Stimulated activated naive B cell treated with anti-CD40 and anti-IgM and Interleukin-4, amounts not matched to agents 10 μg/mL and 1 μg/mL and 100 μg/mL, for 72 hours (primary cell): ENCODE measurements at regions not wholly inside any gene's neighbourhood (a gene's known extent, or its start where the extent isn't known, plus 50 kb on each side); places are given as distances from the start of the nearest gene placed in this dataset.
"Not testable (repeated sequence)": the region's sequence is repeated elsewhere in the genome, so short reads cannot be mapped to it uniquely, and the experiment has no call there.

Experiments used
- ATAC-seq, 2 donors: fragments of 150-1000 bp; cut with Tn5 transposase; replicated peaks; 2 replicates each; pipeline ENCODE4 v1.10.0; 2021; ENCODE audit warnings: moderate library complexity in 1 of 2
- DNase-seq: peaks from one replicate; pipeline ENCODE4 v3.0.0; 2021
- H3K27ac Mint-ChIP-seq: one replicate; pipeline ENCODE4 v1.8.0; 2022; ENCODE audit warnings: mild to moderate bottlenecking, mixed read lengths
- H3K27me3 Mint-ChIP-seq, 2 donors: one replicate each; pipeline ENCODE4 v1.8.0; 2022; ENCODE audit warnings: mixed read lengths in 2 of 2
- H3K36me3 Mint-ChIP-seq, 2 donors: one replicate each; pipeline ENCODE4 v1.8.0; 2022; ENCODE audit warnings: mixed read lengths in 2 of 2, mild to moderate bottlenecking in 1 of 2
- H3K4me1 Mint-ChIP-seq, 2 donors: one replicate each; pipeline ENCODE4 v1.8.0; 2022; ENCODE audit warnings: mixed read lengths in 2 of 2, mild to moderate bottlenecking in 1 of 2
- H3K4me3 Mint-ChIP-seq, 2 donors: one replicate each; pipeline ENCODE4 v1.8.0; 2022; ENCODE audit warnings: mild to moderate bottlenecking in 2 of 2, mixed read lengths in 2 of 2, moderate library complexity in 1 of 2
- H3K9me3 Mint-ChIP-seq, 2 donors: one replicate each; pipeline ENCODE4 v1.8.0; 2022; ENCODE audit warnings: mixed read lengths in 2 of 2, mild to moderate bottlenecking in 1 of 2

DNA sequence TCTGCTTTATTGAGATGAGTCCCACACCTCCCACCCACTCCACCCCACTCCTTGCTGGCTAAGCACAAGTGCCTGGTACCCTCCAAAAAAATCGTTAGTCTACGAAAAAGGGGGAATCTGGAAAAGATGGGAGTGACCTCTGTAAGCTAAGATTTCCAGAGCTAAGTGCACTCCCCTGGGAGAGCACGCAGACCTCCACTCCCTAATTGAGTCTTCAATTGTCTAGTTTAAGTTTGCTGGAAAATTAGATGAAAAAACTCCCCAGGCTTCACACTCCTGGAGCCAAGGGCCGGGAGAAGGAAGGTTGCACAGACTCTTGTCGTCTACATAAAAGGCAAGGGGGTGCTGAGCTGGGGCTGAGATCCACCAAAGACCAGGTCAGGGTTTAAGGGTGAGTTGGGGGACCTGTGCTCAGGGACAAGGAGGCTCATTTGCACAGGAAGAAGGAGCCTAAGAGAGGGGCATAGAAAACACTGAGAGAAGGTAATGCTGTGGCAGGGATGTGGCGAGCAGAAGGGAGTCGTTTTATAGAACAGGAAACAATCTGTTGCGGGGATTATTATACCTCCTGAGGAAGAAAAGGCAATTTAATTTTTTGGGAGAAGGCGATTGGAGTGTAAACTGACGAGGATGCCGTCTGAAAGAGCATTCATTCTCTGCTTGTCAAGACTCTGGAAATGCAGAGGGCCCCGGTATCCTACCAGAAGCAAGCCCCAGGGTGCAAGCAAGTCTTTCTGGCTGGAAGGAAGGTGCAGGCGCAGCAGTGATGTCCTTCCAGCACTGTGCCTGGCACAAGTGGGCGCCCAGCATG lies 126.5 kb upstream of the DLG1 start:
- DNase-seq (no peak), ATAC-seq (no peak)
- Mint-ChIP-seq H3K4me1 (peaks cover 7 to 14% of the 10 kb centered on the region in 2 donors), H3K4me3 (no peak overlapping the region), H3K27ac (no peak overlapping the region), H3K9me3 (no peaks in the 10 kb centered on the region), H3K27me3 (peaks cover 16 to 53% of the 10 kb centered on the region in 2 donors), H3K36me3 (no peaks in the 10 kb centered on the region)

DNA sequence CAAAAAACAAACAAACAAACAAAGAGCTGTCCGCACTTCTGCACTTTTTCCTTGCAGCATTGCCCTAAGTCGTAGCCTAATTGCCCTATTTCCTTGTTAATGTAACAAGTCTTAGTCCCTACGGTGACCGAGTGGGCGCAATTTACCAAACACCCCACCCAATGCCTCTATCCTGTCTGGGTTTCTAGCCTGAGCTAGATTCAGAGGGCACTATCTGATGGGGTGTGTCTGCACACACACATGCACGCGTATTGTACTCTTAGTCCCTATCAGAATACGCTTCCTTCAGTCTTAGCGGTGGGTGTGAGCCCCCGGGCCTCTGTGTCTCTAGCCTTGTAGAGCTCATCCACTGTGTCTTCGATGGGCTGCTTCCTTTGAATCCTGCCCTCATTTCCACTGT lies 125.9 kb upstream of the DLG1 start:
- Mint-ChIP-seq H3K4me1 (peaks cover 7 to 14% of the 10 kb centered on the region in 2 donors), H3K9me3 (no peaks in the 10 kb centered on the region), H3K4me3 (no peak overlapping the region), H3K27me3 (peaks cover 16 to 48% of the 10 kb centered on the region in 2 donors), H3K27ac (no peak overlapping the region), H3K36me3 (no peaks in the 10 kb centered on the region)
- DNase-seq (no peak), ATAC-seq (no peak)

DNA sequence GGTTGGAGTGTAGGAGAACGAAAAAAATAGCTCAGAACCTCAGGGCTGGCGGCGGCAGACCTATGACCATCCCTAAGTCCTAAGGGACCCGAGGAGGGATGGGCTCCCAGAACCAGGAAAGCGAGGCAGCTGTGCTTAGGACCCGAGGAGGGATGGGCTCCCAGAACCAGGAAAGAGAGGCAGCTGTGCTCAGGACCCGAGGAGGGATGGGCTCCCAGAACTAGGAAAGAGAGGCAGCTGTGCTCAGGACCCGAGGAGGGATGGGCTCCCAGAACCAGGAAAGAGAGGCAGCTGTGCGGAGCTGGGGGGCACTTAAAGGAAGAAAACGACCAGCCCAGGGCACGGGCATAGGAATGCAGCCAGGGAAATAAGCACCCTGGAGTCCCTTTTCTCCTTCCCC lies 125.0 kb upstream of the DLG1 start:
- Mint-ChIP-seq H3K36me3 (no peaks in the 10 kb centered on the region), H3K9me3 (no peaks in the 10 kb centered on the region), H3K27ac (no peak overlapping the region), H3K4me3 (no peak overlapping the region), H3K27me3 (peaks cover 14 to 39% of the 10 kb centered on the region in 2 donors), H3K4me1 (peaks cover 5 to 6% of the 10 kb centered on the region in 2 donors)
- DNase-seq: no peak
- no peak for ATAC-seq

GRCh38 chr3:197422506-197422905 lies 124.1 kb upstream of the DLG1 start:
- no peak overlapping the region for H3K27ac Mint-ChIP-seq

GRCh38 chr3:197421021-197421420 lies 122.6 kb upstream of the DLG1 start:
- no peak overlapping the region for H3K4me3 Mint-ChIP-seq
- ATAC-seq (no peak), DNase-seq (no peak)
- H3K27ac Mint-ChIP-seq: no peak overlapping the region
- H3K9me3 Mint-ChIP-seq: no peaks in the 10 kb centered on the region
- no peaks in the 10 kb centered on the region for H3K4me1 Mint-ChIP-seq
- H3K36me3 Mint-ChIP-seq: no peaks in the 10 kb centered on the region
- H3K27me3 Mint-ChIP-seq: peaks cover 23 to 24% of the 10 kb centered on the region in 2 donors

More at GRCh38 chr3:197422506-197422905, 124.1 kb upstream of the DLG1 start:
- ATAC-seq (no peak), DNase-seq (no peak)
- no peaks in the 10 kb centered on the region for H3K9me3 Mint-ChIP-seq
- H3K36me3 Mint-ChIP-seq: no peaks in the 10 kb centered on the region
- H3K27me3 Mint-ChIP-seq: peaks cover 16 to 33% of the 10 kb centered on the region in 2 donors
- no peak overlapping the region for H3K4me3 Mint-ChIP-seq
- H3K4me1 Mint-ChIP-seq: no peaks in the 10 kb centered on the region

GRCh38 chr3:197420566-197420965 lies 122.2 kb upstream of the DLG1 start:
- no peak overlapping the region for H3K4me3 Mint-ChIP-seq
- no peaks in the 10 kb centered on the region for H3K36me3 Mint-ChIP-seq
- H3K4me1 Mint-ChIP-seq: no peaks in the 10 kb centered on the region
- peaks cover 19 to 24% of the 10 kb centered on the region in 2 donors for H3K27me3 Mint-ChIP-seq
- H3K9me3 Mint-ChIP-seq: no peaks in the 10 kb centered on the region
- ATAC-seq (no peak), DNase-seq (no peak)
- H3K27ac Mint-ChIP-seq: no peak overlapping the region

DNA sequence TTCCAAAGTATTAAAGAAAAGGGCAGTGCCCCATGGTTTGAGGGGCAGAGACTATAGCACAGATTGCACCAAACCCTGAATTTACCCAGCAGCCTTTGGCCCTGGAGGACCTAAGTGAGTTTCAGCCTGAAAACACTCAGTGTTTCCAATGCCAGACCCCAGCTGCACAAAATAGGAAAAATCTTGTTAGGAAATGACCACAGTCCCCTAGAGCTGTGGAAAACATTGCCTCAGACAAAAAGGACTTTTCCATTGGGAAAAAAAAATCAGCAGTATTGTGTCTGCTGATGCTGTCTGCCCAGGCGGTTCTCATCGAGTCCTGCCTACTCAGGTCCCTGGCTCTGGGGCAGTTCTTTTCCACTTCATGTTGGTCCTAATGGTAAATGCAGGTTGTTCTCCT lies 121.7 kb upstream of the DLG1 start:
- no peak overlapping the region for H3K4me3 Mint-ChIP-seq
- DNase-seq (no peak), ATAC-seq (no peak)
- H3K27ac Mint-ChIP-seq: no peak overlapping the region
- no peaks in the 10 kb centered on the region for H3K36me3 Mint-ChIP-seq
- H3K9me3 Mint-ChIP-seq: no peaks in the 10 kb centered on the region
- no peaks in the 10 kb centered on the region for H3K4me1 Mint-ChIP-seq
- H3K27me3 Mint-ChIP-seq: peaks cover 15 to 24% of the 10 kb centered on the region in 2 donors

DNA sequence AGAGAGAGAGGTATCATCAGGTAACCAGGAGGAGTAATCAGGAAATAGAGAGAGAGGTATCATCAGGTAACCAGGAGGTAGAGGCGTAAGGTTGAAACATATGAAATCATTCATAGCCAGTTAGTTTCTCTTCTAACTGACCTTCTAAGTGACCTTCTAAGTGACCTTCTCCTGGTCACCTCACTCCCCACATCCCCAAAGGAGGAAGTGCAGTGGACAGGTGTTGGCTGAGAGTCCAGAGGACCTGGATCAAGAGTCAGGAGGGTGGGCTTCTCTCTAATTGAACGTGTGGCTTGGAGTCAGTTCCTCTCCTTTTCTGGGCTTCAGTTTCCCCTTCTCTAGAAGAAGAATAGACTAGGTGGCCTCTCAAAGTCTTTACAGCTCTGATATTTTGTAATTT lies 121.3 kb upstream of the DLG1 start:
- Mint-ChIP-seq H3K36me3 (no peaks in the 10 kb centered on the region), H3K9me3 (no peaks in the 10 kb centered on the region), H3K4me3 (no peak overlapping the region), H3K27me3 (peaks cover 10 to 24% of the 10 kb centered on the region in 2 donors), H3K4me1 (no peaks in the 10 kb centered on the region), H3K27ac (no peak overlapping the region)
- no peak for ATAC-seq
- no peak for DNase-seq

GRCh38 chr3:197417911-197418618 lies 119.7 kb upstream of the DLG1 start:
- H3K27ac Mint-ChIP-seq: no peak overlapping the region
- no peaks in the 10 kb centered on the region for H3K36me3 Mint-ChIP-seq
- no peak overlapping the region for H3K4me3 Mint-ChIP-seq
- H3K27me3 Mint-ChIP-seq: peaks cover 2 to 14% of the 10 kb centered on the region in 2 donors
- H3K4me1 Mint-ChIP-seq: no peaks in the 10 kb centered on the region
- DNase-seq: no peak
- H3K9me3 Mint-ChIP-seq: no peaks in the 10 kb centered on the region
- no peak for ATAC-seq

DNA sequence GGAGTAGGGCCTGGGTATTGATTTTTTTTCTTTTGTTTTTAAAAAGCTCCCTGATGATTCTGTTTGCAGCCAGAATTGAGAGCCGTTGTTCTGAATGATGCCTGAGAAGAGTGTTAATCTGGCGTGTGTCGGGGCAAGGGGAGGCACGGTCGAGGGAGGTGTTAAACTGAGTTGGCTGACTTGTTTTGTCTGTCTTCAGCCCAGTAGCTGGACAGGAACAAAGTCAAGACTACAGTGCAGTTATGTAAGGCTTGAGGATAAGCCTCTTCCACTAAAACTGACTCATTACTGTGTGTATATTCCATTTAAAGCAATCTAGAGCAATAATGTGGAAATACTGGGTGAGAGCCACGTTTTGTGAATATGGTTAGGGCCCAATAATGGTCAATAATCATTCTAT lies 119.0 kb upstream of the DLG1 start:
- no peak for DNase-seq
- no peak overlapping the region for H3K4me3 Mint-ChIP-seq
- no peaks in the 10 kb centered on the region for H3K36me3 Mint-ChIP-seq
- no peaks in the 10 kb centered on the region for H3K9me3 Mint-ChIP-seq
- H3K27me3 Mint-ChIP-seq: peaks cover 8 to 14% of the 10 kb centered on the region in 2 donors
- ATAC-seq: no peak
- H3K27ac Mint-ChIP-seq: no peak overlapping the region
- H3K4me1 Mint-ChIP-seq: no peaks in the 10 kb centered on the region

GRCh38 chr3:197411899-197412298 lies 113.5 kb upstream of the DLG1 start:
- H3K4me3 Mint-ChIP-seq, H3K27ac Mint-ChIP-seq, H3K4me1 Mint-ChIP-seq, DNase-seq, ATAC-seq, H3K9me3 Mint-ChIP-seq, H3K36me3 Mint-ChIP-seq: not testable (repeated sequence)
- peaks cover 25 to 26% of the 10 kb centered on the region in 2 donors for H3K27me3 Mint-ChIP-seq

DNA sequence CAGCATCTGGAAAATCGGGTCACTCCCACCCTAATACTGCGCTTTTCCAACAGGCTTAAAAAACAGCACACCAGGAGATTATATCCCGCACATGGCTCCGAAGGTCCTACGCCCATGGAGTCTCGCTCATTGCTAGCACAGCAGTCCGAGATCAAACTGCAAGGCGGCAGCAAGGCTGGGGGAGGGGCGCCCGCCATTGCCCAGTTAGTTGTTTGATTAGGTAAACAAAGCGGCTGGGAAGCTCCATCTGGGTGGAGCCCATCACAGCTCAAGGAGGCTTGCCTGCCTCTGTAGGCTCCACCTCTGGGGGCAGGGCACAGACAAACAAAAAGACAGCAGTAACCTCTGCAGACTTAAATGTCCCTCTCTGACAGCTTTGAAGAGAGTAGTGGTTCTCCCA lies 111.8 kb upstream of the DLG1 start:
- not testable (repeated sequence) for H3K36me3 Mint-ChIP-seq, H3K9me3 Mint-ChIP-seq, ATAC-seq, DNase-seq, H3K4me3 Mint-ChIP-seq, H3K4me1 Mint-ChIP-seq, H3K27ac Mint-ChIP-seq
- H3K27me3 Mint-ChIP-seq: peaks cover 22 to 26% of the 10 kb centered on the region in 2 donors

GRCh38 chr3:197408177-197408957 lies 110.0 kb upstream of the DLG1 start:
- ATAC-seq (no peak), DNase-seq (no peak)
- H3K9me3 Mint-ChIP-seq: peaks cover 0 to 3% of the 10 kb centered on the region in 2 donors
- peaks cover 26 to 27% of the 10 kb centered on the region in 2 donors for H3K27me3 Mint-ChIP-seq
- no peak overlapping the region for H3K4me3 Mint-ChIP-seq
- no peaks in the 10 kb centered on the region for H3K4me1 Mint-ChIP-seq
- no peaks in the 10 kb centered on the region for H3K36me3 Mint-ChIP-seq
- no peak overlapping the region for H3K27ac Mint-ChIP-seq

GRCh38 chr3:197407526-197407925 lies 109.1 kb upstream of the DLG1 start:
- H3K4me1 Mint-ChIP-seq: no peaks in the 10 kb centered on the region
- H3K36me3 Mint-ChIP-seq: no peaks in the 10 kb centered on the region
- no peak overlapping the region for H3K4me3 Mint-ChIP-seq
- peaks cover 19 to 31% of the 10 kb centered on the region in 2 donors for H3K27me3 Mint-ChIP-seq
- H3K27ac Mint-ChIP-seq: no peak overlapping the region
- peaks cover 0 to 3% of the 10 kb centered on the region in 2 donors for H3K9me3 Mint-ChIP-seq
- ATAC-seq (no peak), DNase-seq (no peak)
